T-helper 2 cell treated with Interferon-gamma antibody and Interleukin-4, amounts not matched to agents 100 ng/mL and 5 ng/mL, for 36 hours (primary cell): ENCODE measurements at regions not wholly inside any gene's neighbourhood (a gene's known extent, or its start where the extent isn't known, plus 50 kb on each side); places are given as distances from the start of the nearest gene placed in this dataset.

Source experiments
- intact Hi-C: fragments of 100-400 bp; cut with micrococcal nuclease; formaldehyde crosslinking; loops from one replicate; pipeline ENCODE4 v1.15.1; 2023

- intact Hi-C loops: no loop called here
Observed at GRCh38 chr4:14520171-14520570, 482.1 kb upstream of the CPEB2 start.

GRCh38 chr4:14524276-14524675 lies 478.0 kb upstream of the CPEB2 start:
- intact Hi-C loops: no loop called here

GRCh38 chr4:14528918-14529317 lies 473.4 kb upstream of the CPEB2 start:
- intact Hi-C loops: no loop called here

- intact Hi-C loops: no loop called here
Observed at GRCh38 chr4:14529653-14530052, 472.6 kb upstream of the CPEB2 start.

- intact Hi-C loops: no loop called here
Observed at GRCh38 chr4:14532436-14532835, 469.8 kb upstream of the CPEB2 start.

- intact Hi-C loops: no loop called here
Observed at GRCh38 chr4:14539246-14539645, 463.0 kb upstream of the CPEB2 start.

- intact Hi-C loops: no loop called here
Observed at GRCh38 chr4:14545163-14545562, 457.1 kb upstream of the CPEB2 start.

GRCh38 chr4:14545807-14546206 lies 456.5 kb upstream of the CPEB2 start:
- intact Hi-C loops: no loop called here

GRCh38 chr4:14552119-14552518 lies 450.2 kb upstream of the CPEB2 start:
- intact Hi-C loops: no loop called here

- intact Hi-C loops: no loop called here
Observed at GRCh38 chr4:14559646-14560045, 442.6 kb upstream of the CPEB2 start.

- intact Hi-C loops: no loop called here
Observed at GRCh38 chr4:14560577-14560976, 441.7 kb upstream of the CPEB2 start.

GRCh38 chr4:14562901-14563300 lies 439.4 kb upstream of the CPEB2 start:
- intact Hi-C loops: no loop called here

- intact Hi-C loops: no loop called here
Observed at GRCh38 chr4:14564281-14564680, 438.0 kb upstream of the CPEB2 start.

- intact Hi-C loops: no loop called here
Observed at GRCh38 chr4:14566518-14566917, 435.8 kb upstream of the CPEB2 start.

- intact Hi-C loops: no loop called here
Observed at GRCh38 chr4:14568351-14568750, 433.9 kb upstream of the CPEB2 start.

- intact Hi-C loops: no loop called here
Observed at GRCh38 chr4:14575289-14575688, 427.0 kb upstream of the CPEB2 start.

- intact Hi-C loops: no loop called here
Observed at GRCh38 chr4:14575919-14576318, 426.4 kb upstream of the CPEB2 start.

- intact Hi-C loops: no loop called here
Observed at GRCh38 chr4:14580061-14580460, 422.2 kb upstream of the CPEB2 start.

- intact Hi-C loops: no loop called here
Observed at GRCh38 chr4:14581741-14582140, 420.5 kb upstream of the CPEB2 start.

GRCh38 chr4:14582677-14583076 lies 419.6 kb upstream of the CPEB2 start:
- intact Hi-C loops: no loop called here

GRCh38 chr4:14583331-14583730 lies 418.9 kb upstream of the CPEB2 start:
- intact Hi-C loops: no loop called here

- intact Hi-C loops: no loop called here
Observed at GRCh38 chr4:14583752-14584151, 418.5 kb upstream of the CPEB2 start.

GRCh38 chr4:14592950-14593349 lies 409.3 kb upstream of the CPEB2 start:
- intact Hi-C loops: no loop called here

GRCh38 chr4:14596028-14596427 lies 406.3 kb upstream of the CPEB2 start:
- intact Hi-C loops: no loop called here
